HCT116 (cell line): ENCODE measurements at regions not wholly inside any gene's neighbourhood (a gene's known extent, or its start where the extent isn't known, plus 50 kb on each side); places are given as distances from the start of the nearest gene placed in this dataset.

ENCODE experiments used
- ATAC-seq: fragments of 200-7000 bp; cut with Tn5 transposase; 2 replicates; pipeline ENCODE4 v1.9.1; 2020; ENCODE audit warnings: mild to moderate bottlenecking, moderate library complexity
- BruUV-seq: library from RNA; stranded (reverse); fragments of 400-500 nt; replicated peaks from 2 replicates; lab custom pipeline; 2021; lab: Mats Ljungman, UMichigan
- CTCF ChIA-PET: fragments of 300-600 bp; sonication (Branson Sonifier 250); formaldehyde crosslinking; loops from one replicate; lab custom pipeline; 2021; ENCODE audit warnings: antibody characterized with exemption; lab: Charles Lee
- POLR2A ChIA-PET: fragments of 300-600, 350-600 bp; sonication (Branson Sonifier 250); formaldehyde crosslinking; loops from one replicate; lab custom pipeline; 2021; ENCODE audit warnings: antibody characterized with exemption; lab: Charles Lee
- RAD21 ChIA-PET, 2 experiments: fragments of 300-600 bp; sonication (Branson Sonifier 250); formaldehyde crosslinking; loops; one replicate each; lab custom pipeline; 2023; ENCODE audit warnings: low total read pairs in 2 of 2; ENCODE audit not compliant: uncharacterized antibody in 2 of 2, unreplicated experiment in 2 of 2, low non-redundant PET in 1 of 2; lab: Charles Lee
- DNase-seq: peaks from one replicate; pipeline ENCODE4 v3.0.0-alpha.2; 2010; ENCODE audit warnings: low read depth, low spot score
- H2AFZ ChIP-seq: fragments of 200-600 bp; shearing (Covaris generic), sonication (generic); 2 replicates; pipeline ENCODE4 v1.6.1; 2017; ENCODE audit warnings: low read depth, mixed run types, mixed read lengths, antibody characterized with exemption, low read length; ENCODE audit not compliant: poor library complexity, severe bottlenecking
- H3K27ac ChIP-seq: 2 replicates; pipeline ENCODE4 v1.5.1; 2012; ENCODE audit warnings: low read depth, low read length
- H3K27me3 ChIP-seq: fragments of 200-600 bp; sonication (generic); 2 replicates; pipeline ENCODE4 v1.6.1; 2016; ENCODE audit warnings: mixed run types, low read length, mixed read lengths; ENCODE audit not compliant: insufficient read depth
- H3K36me3 ChIP-seq, 2 experiments: fragments of 200-500 bp in 1 of 2; fragments of 200-600 bp in 1 of 2; sonication (Bioruptor generic) in 1 of 2; sonication (generic) in 1 of 2; 2 replicates each; pipeline versions ENCODE4 v1.5.1 to v1.6.1; 2014 to 2016; ENCODE audit warnings: low read length in 2 of 2, inconsistent platforms in 1 of 2, mixed read lengths in 1 of 2, mixed run types in 1 of 2; ENCODE audit not compliant: insufficient read depth in 2 of 2, control insufficient read depth in 1 of 2
- H3K4me1 ChIP-seq, 2 experiments: fragments of 200-600 bp in 1 of 2; sonication (generic) in 1 of 2; 2 replicates each; pipeline versions ENCODE4 v1.5.1 to v1.6.1; 2012 to 2017; ENCODE audit warnings: low read length in 2 of 2, inconsistent platforms in 1 of 2, mild to moderate bottlenecking in 1 of 2, mixed read lengths in 1 of 2, mixed run types in 1 of 2, moderate library complexity in 1 of 2; ENCODE audit not compliant: insufficient read depth in 2 of 2, control insufficient read depth in 1 of 2
- H3K4me2 ChIP-seq: fragments of 200-600 bp; sonication (generic); 2 replicates; pipeline ENCODE4 v1.6.1; 2017; ENCODE audit warnings: mixed run types, low read length, mixed read lengths
- H3K4me3 ChIP-seq, 2 experiments: fragments of 200-600 bp in 1 of 2; sonication (generic) in 1 of 2; replicated peaks in 1 of 2; 2 replicates each; pipeline ENCODE4 v1.5.1; 2011 to 2016; ENCODE audit warnings: low read length in 2 of 2, control low read depth in 1 of 2, low read depth in 1 of 2, mild to moderate bottlenecking in 1 of 2, mixed read lengths in 1 of 2, mixed run types in 1 of 2
- H3K79me2 ChIP-seq: fragments of 200-600 bp; sonication (generic); 2 replicates; pipeline ENCODE4 v1.6.1; 2017; ENCODE audit warnings: mild to moderate bottlenecking, mixed run types, low read length, moderate library complexity, mixed read lengths; ENCODE audit not compliant: insufficient read depth
- H3K9ac ChIP-seq: fragments of 200-600 bp; sonication (generic); 2 replicates; pipeline ENCODE4 v1.6.1; 2016; ENCODE audit warnings: low read length, mixed read lengths
- H3K9me2 ChIP-seq: fragments of 200-600 bp; sonication (generic), shearing (Covaris generic); 2 replicates; pipeline ENCODE4 v1.6.1; 2017; ENCODE audit warnings: mixed run types, mild to moderate bottlenecking, moderate library complexity; ENCODE audit not compliant: insufficient read depth
- H3K9me3 ChIP-seq, 2 experiments: fragments of 200-500 bp in 1 of 2; fragments of 200-600 bp in 1 of 2; sonication (Bioruptor generic) in 1 of 2; sonication (generic) in 1 of 2; 2 replicates each; pipeline ENCODE4 v1.6.1; 2014 to 2017; ENCODE audit warnings: low read length in 2 of 2, mixed read lengths in 2 of 2, inconsistent platforms in 1 of 2, low read depth in 1 of 2, mild to moderate bottlenecking in 1 of 2, mixed run types in 1 of 2, moderate library complexity in 1 of 2; ENCODE audit not compliant: control insufficient read depth in 1 of 2, insufficient read depth in 1 of 2
- H4K20me1 ChIP-seq: fragments of 200-600 bp; sonication (generic), shearing (Covaris generic); 2 replicates; pipeline ENCODE4 v1.6.1; 2017; ENCODE audit warnings: mixed run types, mild to moderate bottlenecking, moderate library complexity; ENCODE audit not compliant: insufficient read depth
- CBX3 ChIP-seq: IDR thresholded peaks from 2 replicates; pipeline ENCODE4 v1.6.1; 2012; ENCODE audit warnings: low read depth
- CEBPB ChIP-seq: IDR thresholded peaks from 2 replicates; pipeline ENCODE4 v1.6.1; 2012; ENCODE audit warnings: low read depth
- ELF1 ChIP-seq: IDR thresholded peaks from 2 replicates; pipeline ENCODE4 v1.6.1; 2012; ENCODE audit warnings: low read depth, borderline replicate concordance
- EZH2 ChIP-seq: fragments of 200-600 bp; sonication (generic); IDR thresholded peaks from 2 replicates; pipeline ENCODE4 v1.6.1; 2017; ENCODE audit warnings: antibody characterized with exemption, mixed run types
- FOSL1 ChIP-seq: IDR thresholded peaks from 2 replicates; pipeline ENCODE4 v1.6.1; 2012; ENCODE audit warnings: low read depth
- POLR2A ChIP-seq: IDR thresholded peaks from 2 replicates; pipeline ENCODE4 v1.7.0; 2011; ENCODE audit warnings: borderline replicate concordance; ENCODE audit not compliant: insufficient read depth, insufficient read length; ENCODE audit errors: extremely low read depth
- POLR2AphosphoS5 ChIP-seq: IDR thresholded peaks from 2 replicates; pipeline ENCODE4 v1.6.1; 2011; ENCODE audit warnings: mild to moderate bottlenecking, low read depth, low read length, moderate library complexity
- RAD21 ChIP-seq: IDR thresholded peaks from 2 replicates; pipeline ENCODE4 v1.6.1; 2012; ENCODE audit warnings: low read depth, mild to moderate bottlenecking
- SIN3A ChIP-seq: IDR thresholded peaks from 2 replicates; pipeline ENCODE4 v1.6.1; 2012; ENCODE audit warnings: low read depth
- SP1 ChIP-seq: IDR thresholded peaks from 2 replicates; pipeline ENCODE4 v1.6.1; 2012; ENCODE audit warnings: low read depth
- SRF ChIP-seq: IDR thresholded peaks from 2 replicates; pipeline ENCODE4 v1.6.1; 2012; ENCODE audit warnings: low read depth
- TCF7L2 ChIP-seq: IDR thresholded peaks from 2 replicates; pipeline ENCODE4 v1.7.0; 2011; ENCODE audit warnings: borderline replicate concordance, inconsistent platforms; ENCODE audit not compliant: insufficient read depth, insufficient read length; ENCODE audit errors: extremely low read depth
- YY1 ChIP-seq: IDR thresholded peaks from 2 replicates; pipeline ENCODE4 v1.6.1; 2011; ENCODE audit warnings: low read length, low read depth, moderate library complexity, mild to moderate bottlenecking; ENCODE audit not compliant: insufficient replicate concordance; ENCODE audit errors: extremely low read depth
- ZBTB33 ChIP-seq: IDR thresholded peaks from 2 replicates; pipeline ENCODE4 v1.6.1; 2011; ENCODE audit warnings: mild to moderate bottlenecking, low read length, moderate library complexity; ENCODE audit not compliant: insufficient replicate concordance; ENCODE audit errors: extremely low read depth
- ZFX ChIP-seq: fragments of 450-650 bp; IDR thresholded peaks from 2 replicates; pipeline ENCODE4 v1.6.1; 2017
- ZNF274 ChIP-seq: fragments of 200-500 bp; sonication (Bioruptor generic); IDR thresholded peaks from 2 replicates; pipeline ENCODE4 v1.6.1; 2014; ENCODE audit warnings: mild to moderate bottlenecking, low read depth, low read length, inconsistent platforms
- intact Hi-C: fragments of 100-400 bp; cut with micrococcal nuclease; formaldehyde crosslinking; loops from 2 replicates; pipeline ENCODE4 v1.10.0; 2022
- TF ChIP-seq, protein P1 (sequence below): IDR thresholded peaks from 2 replicates; pipeline ENCODE4 v1.6.1; 2012; ENCODE audit warnings: low read depth
- TF ChIP-seq, protein P2 (sequence below): IDR thresholded peaks from 2 replicates; pipeline ENCODE4 v1.6.1; 2012

DNA sequence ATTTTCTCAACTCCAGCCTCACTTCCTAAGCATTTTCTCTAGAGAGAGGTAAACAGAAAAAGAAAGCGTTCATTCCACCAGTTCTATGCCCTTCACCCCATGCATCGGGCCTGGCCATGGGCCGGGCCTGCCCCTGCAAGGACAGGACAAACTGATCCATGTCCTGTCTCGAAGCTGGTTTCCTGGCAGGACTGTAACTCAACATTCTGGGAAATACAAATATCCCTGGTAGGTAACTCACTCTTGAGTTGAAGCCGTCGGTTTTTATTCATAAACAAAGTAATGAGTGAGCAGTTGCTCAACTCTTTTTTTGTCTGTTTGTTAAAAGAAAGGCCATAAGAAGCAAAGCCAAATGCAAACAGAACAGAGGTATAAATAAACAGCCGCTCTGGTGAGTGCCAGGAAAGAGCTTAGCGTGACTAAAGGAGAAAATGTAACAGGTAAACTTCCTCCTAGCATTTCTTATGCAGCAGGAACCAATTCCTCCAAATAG is 64.4 kb upstream of the DNAH5 start:
- Histone ChIP-seq H3K36me3 (no peaks in the 10 kb centered on the region), H3K9me2 (no peaks in the 10 kb centered on the region), H3K9me3 (no peaks in the 10 kb centered on the region), H3K79me2 (no peaks in the 10 kb centered on the region), H3K4me3 (no peak overlapping the region), H3K4me1 (peaks cover 5 to 16% of the 10 kb centered on the region in 2 experiments; a peak in 3 of 4 replicates), H3K4me2 (no peak overlapping the region), H3K9ac (no peak overlapping the region), H3K27me3 (no peaks in the 10 kb centered on the region), H3K27ac (no peak overlapping the region), H4K20me1 (no peaks in the 10 kb centered on the region), H2AFZ (no peak overlapping the region)
- POLR2A ChIA-PET = no interaction called here
- no TSS peak for BruUV-seq
- TF ChIP-seq SRF = no peak
- TF ChIP-seq, protein P1, sequence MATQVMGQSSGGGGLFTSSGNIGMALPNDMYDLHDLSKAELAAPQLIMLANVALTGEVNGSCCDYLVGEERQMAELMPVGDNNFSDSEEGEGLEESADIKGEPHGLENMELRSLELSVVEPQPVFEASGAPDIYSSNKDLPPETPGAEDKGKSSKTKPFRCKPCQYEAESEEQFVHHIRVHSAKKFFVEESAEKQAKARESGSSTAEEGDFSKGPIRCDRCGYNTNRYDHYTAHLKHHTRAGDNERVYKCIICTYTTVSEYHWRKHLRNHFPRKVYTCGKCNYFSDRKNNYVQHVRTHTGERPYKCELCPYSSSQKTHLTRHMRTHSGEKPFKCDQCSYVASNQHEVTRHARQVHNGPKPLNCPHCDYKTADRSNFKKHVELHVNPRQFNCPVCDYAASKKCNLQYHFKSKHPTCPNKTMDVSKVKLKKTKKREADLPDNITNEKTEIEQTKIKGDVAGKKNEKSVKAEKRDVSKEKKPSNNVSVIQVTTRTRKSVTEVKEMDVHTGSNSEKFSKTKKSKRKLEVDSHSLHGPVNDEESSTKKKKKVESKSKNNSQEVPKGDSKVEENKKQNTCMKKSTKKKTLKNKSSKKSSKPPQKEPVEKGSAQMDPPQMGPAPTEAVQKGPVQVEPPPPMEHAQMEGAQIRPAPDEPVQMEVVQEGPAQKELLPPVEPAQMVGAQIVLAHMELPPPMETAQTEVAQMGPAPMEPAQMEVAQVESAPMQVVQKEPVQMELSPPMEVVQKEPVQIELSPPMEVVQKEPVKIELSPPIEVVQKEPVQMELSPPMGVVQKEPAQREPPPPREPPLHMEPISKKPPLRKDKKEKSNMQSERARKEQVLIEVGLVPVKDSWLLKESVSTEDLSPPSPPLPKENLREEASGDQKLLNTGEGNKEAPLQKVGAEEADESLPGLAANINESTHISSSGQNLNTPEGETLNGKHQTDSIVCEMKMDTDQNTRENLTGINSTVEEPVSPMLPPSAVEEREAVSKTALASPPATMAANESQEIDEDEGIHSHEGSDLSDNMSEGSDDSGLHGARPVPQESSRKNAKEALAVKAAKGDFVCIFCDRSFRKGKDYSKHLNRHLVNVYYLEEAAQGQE = no peak
- TF ChIP-seq CBX3 = no peak
- no peak for TF ChIP-seq POLR2AphosphoS5
- TF ChIP-seq, protein P2, sequence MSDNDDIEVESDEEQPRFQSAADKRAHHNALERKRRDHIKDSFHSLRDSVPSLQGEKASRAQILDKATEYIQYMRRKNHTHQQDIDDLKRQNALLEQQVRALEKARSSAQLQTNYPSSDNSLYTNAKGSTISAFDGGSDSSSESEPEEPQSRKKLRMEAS = no peak
- TF ChIP-seq EZH2 = no peak
- TF ChIP-seq ZNF274 = no peak
- no peak for TF ChIP-seq SIN3A
- no peak for TF ChIP-seq FOSL1
- no peak for TF ChIP-seq ZBTB33
- TF ChIP-seq ZFX = no peak
- no peak for TF ChIP-seq YY1
- TF ChIP-seq POLR2A = no peak
- no peak for TF ChIP-seq SP1
- no peak for TF ChIP-seq CEBPB
- TF ChIP-seq RAD21 = no peak
- no peak for TF ChIP-seq ELF1
- no peak for TF ChIP-seq TCF7L2
- intact Hi-C loops = no loop called here
- ATAC-seq (no peak), DNase-seq (no peak)
- RAD21 ChIA-PET = no interaction called here
- CTCF ChIA-PET = no interaction called here
